Activated T-cell treated with anti-CD3 and anti-CD28 coated beads, Interleukin-2, amount 50 U/mL, for 4 hours (primary cell): ENCODE measurements at regions not wholly inside any gene's neighbourhood (a gene's known extent, or its start where the extent isn't known, plus 50 kb on each side); places are given as distances from the start of the nearest gene placed in this dataset.

Experiments
- ATAC-seq, 2 donors: fragments of 200-7000 bp; cut with Tn5 transposase; one replicate each; pipeline ENCODE4 v1.10.0; 2021
- DNase-seq: peaks from one replicate; pipeline ENCODE4 v3.0.0-alpha.2; 2020
- H3K27me3 Mint-ChIP-seq: one replicate; pipeline ENCODE4 v1.8.0; 2021; ENCODE audit warnings: low read depth, mixed read lengths
- H3K36me3 Mint-ChIP-seq: one replicate; pipeline ENCODE4 v1.8.0; 2022; ENCODE audit warnings: mixed read lengths; ENCODE audit not compliant: insufficient read depth
- H3K4me1 Mint-ChIP-seq: one replicate; pipeline ENCODE4 v1.8.0; 2021; ENCODE audit warnings: low read depth, mixed read lengths
- H3K4me3 Mint-ChIP-seq: one replicate; pipeline ENCODE4 v1.8.0; 2021; ENCODE audit warnings: mild to moderate bottlenecking, moderate library complexity, mixed read lengths
- H3K9me3 Mint-ChIP-seq: one replicate; pipeline ENCODE4 v1.8.0; 2021; ENCODE audit warnings: mixed read lengths

DNA sequence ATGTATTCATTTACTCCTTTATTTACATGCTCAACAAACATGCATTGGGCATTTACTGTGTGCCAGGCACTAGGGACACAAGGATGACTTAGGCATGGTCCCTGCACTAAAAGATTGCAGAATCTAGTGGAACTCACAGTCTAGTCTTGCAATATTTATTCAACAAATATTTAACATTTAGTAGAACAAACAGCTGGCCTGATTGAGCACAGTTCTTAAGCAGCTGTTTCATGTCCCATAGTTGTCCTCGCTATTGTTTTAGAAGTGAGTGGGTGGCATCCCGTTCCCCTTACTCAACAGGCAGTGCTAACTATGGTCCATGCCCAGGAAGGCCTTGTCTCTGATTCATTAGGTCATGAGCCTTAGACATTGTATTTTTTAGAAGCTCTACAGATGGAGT, 459.9 kb upstream of the CADM1 start:
- H3K36me3 Mint-ChIP-seq, result no peaks in the 10 kb centered on the region

DNA sequence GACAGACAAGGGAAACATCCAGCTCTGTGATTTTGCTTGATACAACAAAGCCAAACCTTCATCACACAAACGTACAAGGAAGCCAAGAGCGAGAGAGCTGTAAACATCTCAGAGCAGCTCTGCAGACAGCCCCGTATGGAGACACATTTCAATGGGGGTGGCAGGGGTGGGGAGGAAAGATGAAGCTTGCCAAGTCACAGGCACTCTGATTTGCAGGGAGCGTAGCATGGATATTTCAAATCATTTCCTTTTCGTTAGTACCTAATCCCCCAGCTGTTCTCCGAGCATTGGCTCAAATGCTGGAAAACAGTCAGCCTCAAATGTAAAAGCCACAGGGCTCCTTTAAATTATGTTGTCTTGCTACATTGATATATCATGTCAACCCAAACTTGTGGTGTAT, 458.9 kb upstream of the CADM1 start:
- H3K4me3 Mint-ChIP-seq, result no peak overlapping the region
- H3K4me1 Mint-ChIP-seq, result no peaks in the 10 kb centered on the region
- no peaks in the 10 kb centered on the region for H3K36me3 Mint-ChIP-seq
- no peaks in the 10 kb centered on the region for H3K9me3 Mint-ChIP-seq
- H3K27me3 Mint-ChIP-seq, result no peaks in the 10 kb centered on the region
- ATAC-seq (no peak), DNase-seq (no peak)

More for the DNA sequence above, 459.9 kb upstream of the CADM1 start:
- Mint-ChIP-seq H3K4me1 (no peaks in the 10 kb centered on the region), H3K4me3 (no peak overlapping the region), H3K9me3 (no peaks in the 10 kb centered on the region), H3K27me3 (no peaks in the 10 kb centered on the region)
- ATAC-seq, result no peak
- no peak for DNase-seq

DNA sequence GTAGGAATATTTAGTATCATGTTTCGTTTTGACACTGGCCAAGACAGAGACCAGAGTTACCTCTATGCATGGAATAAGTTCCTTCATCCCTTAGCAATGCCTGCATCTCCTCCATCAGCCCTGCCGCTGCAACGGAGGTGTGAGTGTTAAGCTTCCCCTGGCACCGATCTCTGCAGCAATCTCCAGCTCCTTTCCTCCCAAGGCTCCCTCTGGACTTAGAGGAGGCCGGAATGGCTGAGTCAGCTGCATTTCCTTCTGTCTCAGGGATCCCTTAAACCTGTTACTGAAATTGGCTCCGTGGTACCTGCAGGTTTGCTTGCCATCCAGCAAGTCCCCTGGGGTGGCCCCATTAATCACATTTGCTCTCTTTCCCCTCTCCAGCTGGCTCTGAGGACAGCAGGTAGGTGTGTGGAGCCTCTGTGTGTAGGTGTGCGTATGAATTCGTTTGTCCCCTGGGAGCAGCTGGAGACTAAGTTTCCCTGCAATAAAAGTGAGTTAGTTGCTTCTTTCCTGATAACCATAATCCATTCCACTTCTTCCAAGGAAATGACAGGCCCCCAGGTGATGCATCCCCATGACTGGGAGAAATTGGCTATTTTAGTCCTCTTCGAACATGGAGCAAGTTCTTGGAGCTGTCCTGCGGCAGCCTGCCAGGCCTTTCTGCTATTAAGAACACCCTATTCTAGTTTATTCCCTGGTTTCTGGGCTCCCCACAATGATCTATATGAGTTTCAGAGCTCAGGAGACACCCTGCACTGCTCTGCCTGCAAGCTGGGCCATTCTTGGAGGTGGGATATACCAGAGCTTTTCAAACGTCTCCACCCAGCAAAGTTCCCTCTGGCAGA, 457.2 kb upstream of the CADM1 start:
- H3K9me3 Mint-ChIP-seq, result no peaks in the 10 kb centered on the region
- H3K36me3 Mint-ChIP-seq, result no peaks in the 10 kb centered on the region
- ATAC-seq, result no peak

DNA sequence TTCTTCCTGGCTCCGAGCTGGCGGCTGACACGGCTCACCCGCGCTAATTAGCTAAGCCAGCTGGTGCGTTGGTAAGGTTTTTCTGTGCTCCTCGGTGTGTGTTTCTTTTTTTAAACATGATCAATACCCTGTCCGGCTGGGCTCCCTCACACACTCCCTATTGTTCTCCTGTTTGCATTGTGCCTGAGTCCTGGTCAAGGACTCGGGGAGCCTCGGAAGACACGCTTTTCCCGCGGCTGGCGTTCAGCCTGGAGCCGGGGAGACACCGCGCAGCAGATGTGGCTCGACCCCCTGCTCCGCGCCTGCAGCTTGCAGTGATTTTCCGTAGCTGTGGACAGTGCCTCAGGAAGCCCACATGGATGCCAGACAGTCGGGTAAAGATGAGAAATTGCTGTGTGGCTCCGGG, 454.9 kb upstream of the CADM1 start:
- no peaks in the 10 kb centered on the region for H3K4me1 Mint-ChIP-seq
- H3K27me3 Mint-ChIP-seq, result no peaks in the 10 kb centered on the region
- no peaks in the 10 kb centered on the region for H3K36me3 Mint-ChIP-seq
- H3K9me3 Mint-ChIP-seq, result no peaks in the 10 kb centered on the region
- ATAC-seq (no peak), DNase-seq (no peak)
- H3K4me3 Mint-ChIP-seq, result no peak overlapping the region

More for the DNA sequence above, 457.2 kb upstream of the CADM1 start:
- no peak for DNase-seq
- no peaks in the 10 kb centered on the region for H3K4me1 Mint-ChIP-seq
- H3K4me3 Mint-ChIP-seq, result no peak overlapping the region
- no peaks in the 10 kb centered on the region for H3K27me3 Mint-ChIP-seq

DNA sequence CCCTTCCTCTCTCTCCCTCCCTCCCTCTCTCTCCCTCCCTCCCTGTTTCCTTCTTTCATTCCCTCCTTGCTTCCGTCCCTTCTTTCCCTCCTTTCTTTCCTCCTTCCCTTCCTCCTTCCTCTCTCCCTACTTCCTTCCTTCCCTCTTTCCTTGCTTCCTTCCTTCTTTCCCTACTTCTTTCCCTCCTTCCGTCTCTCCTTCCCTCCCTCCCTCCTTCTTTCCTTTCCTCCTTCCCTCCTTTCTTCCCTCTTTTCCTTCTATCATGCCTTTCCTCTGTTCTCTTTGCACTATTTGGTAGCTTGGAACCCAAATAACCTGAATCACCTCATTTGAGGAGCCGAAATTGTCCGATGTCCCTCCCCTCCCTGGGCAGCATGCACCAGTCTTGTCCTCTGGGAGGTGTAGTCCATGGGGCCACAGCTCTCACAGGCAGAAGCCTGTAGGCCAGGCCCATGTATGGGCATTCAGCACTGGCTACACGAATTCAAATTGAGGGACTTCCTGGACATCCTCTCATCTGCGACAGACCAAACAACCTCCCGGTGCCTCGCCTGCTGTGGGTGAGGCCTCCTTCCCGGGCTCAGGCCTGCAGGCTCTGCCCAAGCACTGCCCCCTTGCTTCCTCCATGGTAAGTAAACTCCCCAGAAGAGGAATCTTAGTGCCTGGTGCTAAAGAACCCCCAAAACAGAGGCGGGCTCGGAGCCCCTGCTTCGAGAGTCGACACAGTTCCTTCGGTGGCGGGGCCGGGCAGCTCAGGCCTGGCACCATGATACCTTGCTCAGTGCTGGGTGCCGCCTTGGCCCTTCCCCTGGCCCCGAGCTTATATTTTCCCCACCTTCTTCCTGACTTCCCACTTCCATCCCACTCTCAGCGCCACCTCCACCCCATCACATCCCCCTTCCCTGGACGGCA, 454.1 kb upstream of the CADM1 start:
- no peaks in the 10 kb centered on the region for H3K27me3 Mint-ChIP-seq
- H3K9me3 Mint-ChIP-seq, result no peaks in the 10 kb centered on the region
- no peaks in the 10 kb centered on the region for H3K4me1 Mint-ChIP-seq
- no peaks in the 10 kb centered on the region for H3K36me3 Mint-ChIP-seq
- ATAC-seq (no peak), DNase-seq (no peak)
- no peak overlapping the region for H3K4me3 Mint-ChIP-seq

DNA sequence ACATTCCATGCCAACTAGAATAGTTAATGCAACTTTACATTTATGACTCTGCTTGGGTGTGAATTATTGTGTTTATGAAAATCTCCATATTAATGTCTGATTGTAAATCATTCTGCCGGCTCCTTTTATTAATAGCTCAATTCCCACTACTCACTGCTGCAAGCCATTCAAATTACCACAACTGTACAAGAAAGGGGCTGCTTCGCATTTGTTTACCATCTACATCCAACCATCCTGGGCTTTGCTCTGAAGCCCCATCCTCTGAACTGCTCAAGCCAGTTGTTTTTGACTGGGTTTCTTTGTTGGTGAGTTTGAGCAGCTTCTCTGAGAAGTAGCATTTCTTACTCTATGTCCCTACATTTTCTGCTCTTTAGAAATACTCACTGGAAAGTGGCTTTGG, 451.6 kb upstream of the CADM1 start:
- Mint-ChIP-seq H3K4me3 (no peak overlapping the region), H3K9me3 (peaks cover 6% of the 10 kb centered on the region), H3K4me1 (no peaks in the 10 kb centered on the region), H3K27me3 (no peaks in the 10 kb centered on the region), H3K36me3 (no peaks in the 10 kb centered on the region)
- ATAC-seq (no peak), DNase-seq (no peak)

DNA sequence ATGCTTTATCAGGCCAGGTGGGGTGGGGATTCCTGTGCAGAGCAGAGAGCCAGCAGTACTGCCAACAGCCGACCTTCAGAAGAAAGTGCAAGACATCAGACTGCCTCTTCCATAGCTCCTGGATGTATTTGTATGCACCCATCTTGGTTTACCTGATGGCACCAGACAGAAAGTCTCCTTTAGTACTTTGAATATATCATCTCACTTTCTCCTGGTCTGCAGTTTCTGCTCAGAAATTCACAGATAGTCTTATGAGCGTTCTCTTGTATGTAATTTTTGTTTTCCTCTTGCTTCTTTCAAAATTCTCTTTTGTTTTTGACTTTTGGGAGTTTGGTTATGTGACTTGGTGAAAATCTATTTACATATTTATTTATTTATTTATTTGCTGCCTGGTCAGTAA, 446.4 kb upstream of the CADM1 start:
- Mint-ChIP-seq H3K9me3 (peaks cover 12% of the 10 kb centered on the region), H3K27me3 (no peaks in the 10 kb centered on the region), H3K4me3 (no peak overlapping the region), H3K4me1 (no peaks in the 10 kb centered on the region), H3K36me3 (no peaks in the 10 kb centered on the region)
- no peak for ATAC-seq
- no peak for DNase-seq

DNA sequence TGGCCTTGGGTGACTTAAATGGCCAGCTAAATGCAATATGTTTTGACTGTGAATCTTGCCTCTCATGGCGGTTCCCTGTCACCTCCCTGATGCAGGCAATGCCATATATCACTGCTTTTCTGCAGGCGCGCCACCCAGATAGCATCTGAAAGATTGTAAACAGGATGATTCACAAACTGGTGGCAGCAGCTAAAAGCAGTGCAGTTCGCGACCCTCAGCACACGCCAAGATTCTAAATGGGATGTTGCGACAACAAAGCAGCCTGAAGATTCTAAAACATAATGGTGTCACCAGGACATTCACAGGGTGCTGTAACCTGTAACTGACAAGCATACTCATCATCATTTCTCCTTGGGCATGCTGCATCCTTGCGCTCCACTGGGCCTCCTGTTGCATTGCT, 440.4 kb upstream of the CADM1 start:
- Mint-ChIP-seq H3K36me3 (no peaks in the 10 kb centered on the region), H3K27me3 (no peaks in the 10 kb centered on the region), H3K4me1 (no peaks in the 10 kb centered on the region), H3K4me3 (no peak overlapping the region), H3K9me3 (peaks cover 3% of the 10 kb centered on the region)
- ATAC-seq (no peak), DNase-seq (no peak)

DNA sequence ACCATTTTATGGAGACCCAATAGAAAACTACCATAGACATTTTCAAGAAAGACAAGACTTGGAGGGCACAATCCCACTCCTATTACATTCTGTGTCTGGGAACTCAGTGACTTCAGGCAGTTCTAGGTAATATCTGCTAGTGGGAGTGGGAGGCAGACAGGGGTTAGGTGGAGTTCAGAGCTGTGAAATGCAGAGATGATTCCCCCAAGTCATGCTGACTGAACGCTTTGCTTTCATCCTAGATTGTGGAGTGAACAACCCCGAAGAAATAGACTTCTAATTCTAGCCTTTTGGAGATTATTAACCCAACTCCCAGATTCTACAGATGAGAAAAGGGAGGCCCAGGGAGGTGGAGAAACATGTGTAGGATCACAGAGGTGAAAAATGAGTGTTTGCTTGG, 437.8 kb upstream of the CADM1 start:
- H3K36me3 Mint-ChIP-seq, result no peaks in the 10 kb centered on the region
- no peaks in the 10 kb centered on the region for H3K27me3 Mint-ChIP-seq
- no peak overlapping the region for H3K4me3 Mint-ChIP-seq
- no peak for ATAC-seq
- no peaks in the 10 kb centered on the region for H3K4me1 Mint-ChIP-seq
- H3K9me3 Mint-ChIP-seq, result no peaks in the 10 kb centered on the region
- DNase-seq, result no peak

DNA sequence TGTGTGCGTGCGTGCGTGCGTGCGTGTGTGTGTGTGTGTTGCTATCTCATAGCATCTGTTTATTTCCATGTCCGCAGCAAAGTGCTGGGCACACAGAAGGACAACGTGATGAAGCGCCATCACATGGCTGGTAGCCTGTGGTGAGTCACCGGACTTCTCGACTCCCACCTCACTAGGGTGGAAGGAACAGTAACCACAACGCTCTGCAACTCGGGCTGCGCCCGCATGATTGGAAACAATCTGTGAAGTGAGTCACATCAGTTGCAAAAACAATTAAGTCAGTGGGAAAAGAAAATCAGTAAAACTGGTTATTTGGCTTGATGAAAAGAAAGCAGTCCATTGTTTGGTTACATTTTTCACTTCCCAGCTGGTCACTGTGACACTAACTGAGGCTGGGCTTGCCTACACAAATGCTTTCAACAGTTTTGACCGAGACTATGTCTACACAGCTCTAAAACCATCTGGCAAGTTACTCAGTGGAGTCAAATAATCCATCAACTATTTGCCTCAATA, 437.3 kb upstream of the CADM1 start:
- Mint-ChIP-seq H3K27me3 (no peaks in the 10 kb centered on the region), H3K36me3 (no peaks in the 10 kb centered on the region), H3K4me3 (no peak overlapping the region), H3K9me3 (no peaks in the 10 kb centered on the region), H3K4me1 (no peaks in the 10 kb centered on the region)
- DNase-seq, result no peak
- no peak for ATAC-seq

DNA sequence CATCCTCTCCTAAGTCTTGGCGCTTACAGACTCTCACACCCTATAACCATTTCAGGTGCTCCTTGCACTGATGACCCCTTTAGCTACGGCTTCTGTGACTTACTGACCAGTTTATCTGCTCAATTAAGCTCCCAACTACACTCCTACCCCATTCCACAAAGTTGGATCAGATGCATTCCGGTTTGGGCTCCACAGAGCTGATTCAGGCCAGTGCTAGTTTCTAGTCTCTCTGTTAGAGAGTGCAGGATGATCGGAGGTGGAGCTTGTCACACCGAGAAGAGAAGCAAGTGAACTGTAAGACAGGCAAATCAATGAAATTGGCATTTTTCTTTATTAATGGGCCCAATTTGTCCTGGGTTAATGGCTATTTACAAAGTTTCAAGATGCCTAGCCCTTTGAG, 436.8 kb upstream of the CADM1 start:
- H3K27me3 Mint-ChIP-seq, result no peaks in the 10 kb centered on the region
- no peaks in the 10 kb centered on the region for H3K9me3 Mint-ChIP-seq
- no peaks in the 10 kb centered on the region for H3K36me3 Mint-ChIP-seq
- no peaks in the 10 kb centered on the region for H3K4me1 Mint-ChIP-seq
- ATAC-seq (no peak), DNase-seq (no peak)
- no peak overlapping the region for H3K4me3 Mint-ChIP-seq

DNA sequence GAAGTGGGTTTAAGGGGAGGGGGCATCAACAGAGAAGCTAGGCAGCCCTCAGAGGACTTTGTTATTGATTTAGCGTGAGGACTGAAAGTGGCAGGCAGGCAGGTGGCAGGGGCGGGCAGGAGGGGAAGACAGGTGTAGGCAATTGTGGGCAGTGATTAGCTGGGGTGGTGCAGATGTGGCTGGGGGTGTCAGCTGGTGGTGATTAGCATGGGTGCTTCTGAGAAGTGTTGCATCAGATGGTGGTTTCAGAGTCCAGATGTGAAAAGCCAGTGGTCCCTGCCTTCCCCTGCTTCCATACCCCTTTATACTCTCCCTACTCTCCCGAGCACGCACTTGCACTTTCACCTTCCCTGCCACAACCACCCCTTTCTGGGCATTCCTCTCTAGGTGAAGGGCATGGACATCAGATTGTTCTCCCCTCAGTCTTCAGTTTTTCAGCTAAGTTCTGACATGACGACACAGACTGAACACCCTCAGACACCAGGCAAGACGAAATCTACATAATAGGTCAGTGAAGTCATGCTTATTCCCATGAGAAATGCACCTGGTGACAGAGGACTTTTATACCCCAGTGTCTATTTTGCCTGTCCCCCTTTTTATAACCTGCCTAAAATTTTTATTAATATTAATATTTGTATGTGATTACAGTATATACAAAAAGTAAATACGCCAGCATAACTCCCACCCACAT, 435.7 kb upstream of the CADM1 start:
- Mint-ChIP-seq H3K4me1 (no peaks in the 10 kb centered on the region), H3K9me3 (no peaks in the 10 kb centered on the region), H3K36me3 (no peaks in the 10 kb centered on the region), H3K27me3 (no peaks in the 10 kb centered on the region), H3K4me3 (no peak overlapping the region)
- DNase-seq (no peak), ATAC-seq (no peak)

DNA sequence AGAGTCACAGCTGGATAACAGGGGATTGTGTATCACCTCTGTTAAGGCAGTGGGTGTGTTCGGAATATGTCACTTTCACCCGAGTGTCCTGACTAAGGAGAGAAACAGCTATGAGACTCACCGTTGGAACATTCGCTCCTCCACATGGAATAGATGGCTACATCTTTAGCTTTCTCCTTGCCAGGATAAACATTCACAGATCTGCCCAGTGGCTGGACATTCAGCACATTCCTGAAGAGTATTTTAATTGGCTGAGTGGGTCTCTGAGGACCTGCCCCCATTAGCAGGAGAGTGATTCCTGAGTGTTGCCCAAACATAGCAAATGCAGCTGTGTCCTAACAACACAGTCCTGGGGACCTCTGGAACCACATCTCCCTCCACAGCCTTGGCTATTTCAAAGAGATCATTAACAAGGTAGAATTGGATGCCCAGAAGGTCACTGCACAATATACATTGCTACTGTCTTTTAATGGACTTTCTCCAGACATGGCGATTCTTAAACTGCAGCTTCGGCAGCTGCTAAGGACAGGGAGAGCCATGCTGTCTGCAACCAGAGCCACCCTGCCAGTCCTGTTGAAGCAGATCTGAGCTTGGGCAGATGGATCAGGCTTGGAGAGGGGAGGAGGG, 435.0 kb upstream of the CADM1 start:
- no peaks in the 10 kb centered on the region for H3K27me3 Mint-ChIP-seq
- DNase-seq (no peak), ATAC-seq (no peak)
- no peaks in the 10 kb centered on the region for H3K4me1 Mint-ChIP-seq
- no peak overlapping the region for H3K4me3 Mint-ChIP-seq
- no peaks in the 10 kb centered on the region for H3K9me3 Mint-ChIP-seq
- no peaks in the 10 kb centered on the region for H3K36me3 Mint-ChIP-seq

DNA sequence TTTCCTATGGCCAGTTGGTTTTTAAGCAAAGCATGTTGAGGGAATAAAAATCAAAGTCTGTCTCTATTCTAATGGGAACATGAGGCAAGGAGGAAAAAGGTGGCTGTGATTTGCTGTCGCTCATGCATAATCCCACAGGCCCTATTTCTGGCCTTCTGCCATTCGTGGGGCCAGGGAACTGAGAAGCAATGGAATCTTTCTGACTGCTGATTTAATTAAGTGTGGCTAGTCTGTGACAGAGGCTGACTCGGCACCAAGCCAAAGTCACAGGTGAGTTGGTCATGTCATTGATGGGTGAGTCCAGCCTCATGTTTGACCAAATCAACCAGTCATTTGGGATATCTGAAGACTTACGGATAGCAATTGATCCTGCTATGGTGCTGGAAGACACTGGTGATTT, 429.3 kb upstream of the CADM1 start:
- DNase-seq (no peak), ATAC-seq (no peak)
- Mint-ChIP-seq H3K4me1 (no peaks in the 10 kb centered on the region), H3K4me3 (no peak overlapping the region), H3K36me3 (no peaks in the 10 kb centered on the region), H3K9me3 (no peaks in the 10 kb centered on the region), H3K27me3 (peaks cover 2% of the 10 kb centered on the region)
